NCI-H1105 (cell line): ENCODE measurements at regions not wholly inside any gene's neighbourhood (a gene's known extent, or its start where the extent isn't known, plus 50 kb on each side); places are given as distances from the start of the nearest gene placed in this dataset.
"Not testable (repeated sequence)": the region's sequence is repeated elsewhere in the genome, so short reads cannot be mapped to it uniquely, and the experiment has no call there.

ENCODE experiments used
- DNase-seq: peaks from one replicate; lab custom pipeline; 2025; lab: John Stamatoyannopoulos, UW

DNA sequence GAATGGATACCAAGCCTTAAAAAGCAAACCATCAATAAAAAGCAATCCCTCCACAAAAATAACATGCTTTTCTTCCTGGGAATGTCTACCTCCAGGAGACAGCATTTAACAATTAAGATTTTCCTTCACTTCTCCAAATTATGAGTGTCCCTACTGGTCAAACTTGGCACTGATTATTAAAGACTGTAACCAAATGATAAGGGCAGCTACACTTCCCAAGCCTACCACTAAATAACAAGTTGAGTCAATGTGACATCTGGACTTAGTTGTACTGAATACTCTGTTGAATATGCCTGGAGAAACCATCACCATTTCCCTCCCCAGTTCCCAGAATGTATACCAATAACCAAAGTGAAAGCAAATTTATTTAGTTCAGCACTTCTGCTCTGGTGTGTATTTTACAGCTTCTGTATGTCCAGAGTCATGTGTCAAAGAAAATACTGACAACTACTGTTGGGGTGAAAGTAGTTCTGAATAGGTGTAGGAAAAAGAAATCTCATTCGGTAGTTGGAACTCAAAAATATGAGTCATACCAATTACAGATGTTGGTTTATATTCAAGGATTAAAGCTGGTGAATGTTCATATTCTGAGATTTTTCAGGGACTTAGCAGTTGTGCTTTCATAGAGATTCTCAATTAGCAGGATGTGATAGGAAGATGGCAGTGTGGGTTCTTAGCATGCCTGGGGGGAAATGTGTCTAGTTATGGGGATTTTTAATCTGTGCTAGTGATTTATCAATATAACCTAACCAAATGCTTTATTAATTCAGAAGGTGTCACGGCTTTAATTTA is 1291.6 kb upstream of the GYPC start:
- DNase-seq = no peak

DNA sequence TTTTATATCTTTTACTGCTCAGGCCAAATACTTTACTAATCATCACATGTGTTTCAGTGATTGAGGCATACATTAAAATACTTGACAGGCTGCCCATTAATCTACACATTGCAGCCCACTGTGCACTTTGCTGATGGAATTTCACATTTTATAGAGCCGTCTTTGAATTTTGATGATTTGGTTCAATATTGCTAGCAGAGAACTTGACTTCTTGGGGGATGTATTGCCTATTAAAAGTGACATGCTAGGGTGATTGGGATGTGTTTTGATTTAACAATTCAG is 1291.0 kb upstream of the GYPC start:
- DNase-seq = no peak

DNA sequence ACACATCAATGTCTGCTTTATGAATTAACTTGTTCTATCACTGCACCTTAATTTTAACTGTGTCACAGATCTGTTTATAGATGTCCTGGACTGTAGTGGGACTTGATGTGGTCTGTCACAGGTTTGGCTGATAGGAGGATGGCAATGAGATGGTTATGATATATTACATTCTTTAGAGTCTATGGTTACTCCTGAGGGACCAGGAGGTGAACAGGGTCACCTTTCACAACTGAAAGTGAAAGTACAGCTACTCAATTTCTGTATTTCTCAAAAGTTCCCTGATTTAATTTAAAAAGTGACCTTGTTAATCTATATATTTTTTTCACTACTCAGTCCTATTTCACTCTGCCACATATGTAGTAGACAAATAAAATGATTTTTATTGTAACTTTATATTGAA is 1284.1 kb upstream of the GYPC start:
- DNase-seq = no peak

DNA sequence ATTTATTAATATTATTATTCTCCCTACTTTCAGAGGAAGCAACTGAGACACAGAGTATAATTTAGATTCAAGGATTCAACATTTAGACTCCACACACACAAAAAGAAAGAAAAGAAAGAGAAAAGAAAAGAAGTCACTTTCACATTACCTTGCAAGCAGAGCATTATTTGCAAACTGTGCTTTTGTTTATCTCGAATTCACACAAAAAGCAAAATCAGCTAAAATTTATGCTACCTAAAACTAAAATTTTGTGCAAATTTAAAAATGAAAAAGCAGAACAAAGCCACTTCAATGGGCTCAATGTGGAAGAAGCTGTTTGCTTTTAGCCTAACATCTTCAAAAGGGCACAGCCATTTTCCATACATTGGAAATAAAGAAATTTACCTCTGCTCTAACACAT is 1282.7 kb upstream of the GYPC start:
- DNase-seq = no peak

DNA sequence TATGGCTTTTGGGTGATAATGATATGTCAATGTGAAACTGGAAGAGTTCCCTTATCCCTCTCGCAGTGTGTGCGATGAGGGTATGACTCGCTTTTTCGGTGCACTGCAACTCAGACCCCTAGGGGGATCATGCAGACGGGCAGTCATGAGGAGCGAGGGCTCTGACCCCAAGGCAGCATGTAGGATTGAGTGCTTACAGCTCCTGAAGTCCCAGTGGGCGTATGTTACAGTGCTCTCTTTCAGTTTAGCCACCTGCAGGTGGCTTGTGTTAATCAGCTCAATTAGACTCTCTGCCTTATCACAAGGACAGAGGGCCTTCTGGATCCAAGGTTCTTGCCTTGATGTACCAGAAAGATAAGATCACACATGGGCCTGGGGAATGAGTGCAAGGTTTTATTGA is 1269.9 kb upstream of the GYPC start:
- DNase-seq = no peak

DNA sequence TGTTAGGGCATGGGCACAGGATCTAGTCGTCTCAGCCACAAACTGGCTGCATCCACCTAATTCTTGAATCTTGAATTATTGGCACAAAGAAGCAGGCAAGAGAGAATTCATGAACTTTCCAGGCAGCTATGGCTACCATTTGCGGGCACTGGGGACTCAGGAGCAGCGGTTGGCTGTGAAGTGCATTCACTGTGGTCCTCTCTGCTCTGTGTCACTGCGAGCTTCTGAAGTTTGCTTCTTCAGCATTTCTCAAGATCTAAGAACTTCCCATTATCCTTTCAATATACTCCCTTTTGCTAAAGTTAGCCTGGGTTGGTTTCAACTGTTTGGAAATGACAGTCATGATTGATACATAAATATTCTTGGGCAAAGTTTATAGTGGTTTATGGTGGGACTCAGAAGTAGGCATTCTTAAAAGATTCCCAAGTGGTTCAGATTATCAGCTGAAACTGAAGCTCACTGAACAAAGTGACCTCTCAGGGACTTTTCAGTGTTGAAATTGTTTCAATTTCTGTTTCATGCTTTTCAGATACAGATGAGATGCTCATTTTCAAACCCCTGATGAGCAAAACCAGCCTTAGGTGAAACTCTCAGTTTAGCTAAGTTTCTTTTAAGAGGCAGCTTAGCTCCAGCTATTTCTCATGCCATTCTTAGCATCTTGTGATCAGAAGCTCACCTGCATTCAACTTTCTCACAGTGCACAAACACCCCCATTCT is 1258.3 kb upstream of the GYPC start:
- no peak for DNase-seq

DNA sequence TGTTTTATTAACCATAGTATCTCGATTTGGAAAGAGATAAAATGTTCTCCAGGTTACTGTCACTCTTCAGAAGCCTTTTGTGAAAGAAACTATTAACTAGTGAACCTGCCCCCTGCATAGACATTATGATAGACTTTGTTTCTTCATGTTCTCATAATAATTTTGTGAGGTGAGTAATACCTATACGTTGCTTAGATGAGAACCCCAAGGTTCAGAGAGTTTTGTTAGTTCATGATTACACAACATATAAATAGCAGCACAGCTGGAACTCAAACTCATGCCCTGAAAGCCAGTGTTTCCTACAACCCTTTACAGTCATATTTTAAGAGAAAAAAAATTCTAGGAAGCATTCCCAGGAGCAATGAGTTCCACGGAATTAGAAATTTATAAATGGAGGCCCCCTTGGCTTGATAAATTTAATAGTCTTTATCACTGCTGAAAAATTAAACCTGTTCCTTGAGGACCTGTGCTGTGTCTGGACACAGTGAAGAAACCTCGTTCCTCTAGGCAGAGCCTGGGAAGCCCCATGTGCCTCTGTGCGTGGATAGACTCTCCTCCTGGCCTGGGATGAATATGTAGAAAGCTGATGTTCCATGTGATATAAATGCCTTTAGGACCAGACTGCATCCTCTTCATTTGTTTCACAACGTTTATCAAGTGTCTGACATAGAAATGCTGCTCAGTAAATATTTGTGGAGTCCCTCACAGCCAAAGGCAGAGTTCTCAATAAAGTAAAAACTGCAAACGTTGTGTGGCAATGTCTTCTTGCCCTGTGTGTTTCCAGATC is 1257.0 kb upstream of the GYPC start:
- no peak for DNase-seq

DNA sequence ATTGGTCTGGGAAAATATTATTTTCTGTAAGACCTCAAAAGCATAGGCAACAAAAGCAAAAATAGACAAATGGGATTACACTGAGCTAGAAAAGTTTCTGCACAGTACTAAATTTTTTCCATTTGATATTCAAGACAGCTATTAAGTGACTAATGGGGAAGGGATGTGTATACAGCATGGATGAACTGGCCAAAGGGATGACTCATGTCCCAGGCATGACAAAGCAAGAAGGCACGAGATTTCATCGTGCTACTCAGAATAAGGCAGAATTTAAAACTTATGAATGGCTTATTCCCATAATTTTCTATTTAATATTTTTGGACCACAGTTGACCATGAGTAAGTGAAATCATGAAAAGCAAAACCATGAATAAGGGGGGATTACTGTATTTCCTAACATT is 1250.1 kb upstream of the GYPC start:
- no peak for DNase-seq

DNA sequence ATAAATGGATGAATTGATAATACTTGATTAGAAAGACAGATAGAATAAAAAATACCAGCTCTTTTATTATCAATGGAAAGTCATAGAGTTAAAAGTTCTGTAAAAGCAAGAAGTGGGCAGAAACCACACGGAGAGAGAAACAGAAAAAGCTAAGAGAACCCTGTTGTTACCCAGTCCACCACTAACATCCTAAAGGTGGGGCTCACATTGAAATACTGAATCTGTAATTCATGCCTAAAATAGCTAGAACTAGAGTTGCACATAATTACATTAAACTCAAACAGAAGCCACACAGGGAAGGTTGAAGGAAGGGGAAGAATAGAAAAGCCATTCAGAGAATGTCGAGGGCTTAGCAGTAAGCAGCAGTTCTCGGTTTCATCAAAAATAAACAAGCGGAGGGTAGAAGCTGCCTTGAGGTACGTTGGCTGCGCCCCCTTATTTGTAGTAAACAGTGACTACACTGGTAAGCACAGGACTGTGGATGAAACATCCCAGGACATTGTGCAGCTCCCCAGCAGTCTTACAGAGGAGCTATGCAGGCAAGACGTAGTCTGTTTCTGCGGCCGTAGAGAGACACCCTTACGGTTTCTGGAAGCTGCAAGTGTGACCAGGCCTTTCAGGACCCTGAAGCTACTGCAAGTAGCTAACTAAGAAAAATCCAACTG is 1247.0 kb upstream of the GYPC start:
- DNase-seq = no peak

DNA sequence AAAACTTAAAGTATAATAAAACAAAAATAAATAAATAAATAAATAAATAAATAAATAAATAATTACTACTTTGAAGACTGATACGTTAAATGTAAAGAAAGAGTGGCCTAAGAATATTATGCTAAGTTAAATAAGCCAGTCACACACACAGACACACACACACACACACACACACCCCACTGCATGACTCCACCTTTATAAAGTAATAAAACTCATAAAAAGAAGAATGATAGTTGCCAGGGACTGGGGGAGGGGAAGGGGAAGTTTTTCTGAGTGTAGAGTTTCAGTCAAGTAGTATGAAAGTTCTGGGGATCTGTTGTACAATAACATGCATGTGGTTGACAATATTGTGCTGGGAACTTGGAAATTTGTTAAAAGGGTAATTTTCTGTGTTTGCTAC is 1237.5 kb upstream of the GYPC start:
- no peak for DNase-seq

DNA sequence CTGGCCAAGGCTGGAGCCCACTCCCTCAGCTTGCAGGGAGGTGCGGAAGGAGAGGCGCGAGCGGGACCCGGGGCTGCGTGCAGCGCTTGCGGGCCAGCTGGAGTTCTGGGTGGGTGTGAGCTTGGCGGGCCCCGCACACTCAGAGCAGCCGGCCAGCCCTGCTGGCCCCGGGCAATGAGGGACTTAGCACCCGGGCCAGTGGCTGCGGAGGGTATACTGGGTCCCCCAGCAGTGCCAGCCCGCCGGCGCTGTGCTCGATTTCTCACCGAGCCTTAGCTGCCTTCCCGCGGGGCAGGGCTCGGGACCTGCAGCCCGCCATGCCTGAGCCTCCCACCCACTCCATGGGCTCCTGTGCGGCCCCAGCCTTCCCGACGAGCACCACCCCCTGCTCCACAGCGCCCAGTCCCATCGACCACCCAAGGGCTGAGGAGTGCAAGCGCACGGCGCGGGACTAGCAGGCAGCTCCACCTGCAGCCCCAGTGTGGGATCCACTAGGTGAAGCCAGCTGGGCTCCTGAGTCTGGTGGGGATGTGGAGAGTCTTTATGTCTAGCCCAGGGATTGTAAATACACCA is 1233.7 kb upstream of the GYPC start:
- not testable (repeated sequence) for DNase-seq

DNA sequence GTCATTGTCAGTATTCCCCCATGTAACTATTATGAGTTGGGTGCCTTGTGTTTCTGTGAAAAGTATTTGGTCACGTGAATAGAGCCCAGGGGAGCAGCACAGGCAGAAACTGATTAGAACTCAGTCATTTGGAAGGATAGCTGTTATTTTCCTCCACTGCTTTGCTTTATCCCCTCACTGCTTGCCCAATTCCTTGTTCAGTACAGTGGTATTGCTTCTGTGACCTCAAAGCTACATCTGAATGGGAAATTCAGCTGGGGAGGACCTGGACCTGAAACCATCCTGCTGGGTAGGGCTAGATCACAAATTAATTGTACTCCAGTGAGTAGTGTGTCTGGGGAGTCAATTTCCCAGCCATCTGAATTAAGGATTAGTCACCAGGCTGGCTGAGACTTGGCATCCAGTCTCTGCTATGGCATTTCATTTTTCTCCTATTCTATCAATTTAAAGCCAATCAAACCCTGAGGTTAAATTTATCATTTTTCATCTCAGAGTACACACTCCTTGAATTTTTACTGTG is 1231.6 kb upstream of the GYPC start:
- DNase-seq = no peak

DNA sequence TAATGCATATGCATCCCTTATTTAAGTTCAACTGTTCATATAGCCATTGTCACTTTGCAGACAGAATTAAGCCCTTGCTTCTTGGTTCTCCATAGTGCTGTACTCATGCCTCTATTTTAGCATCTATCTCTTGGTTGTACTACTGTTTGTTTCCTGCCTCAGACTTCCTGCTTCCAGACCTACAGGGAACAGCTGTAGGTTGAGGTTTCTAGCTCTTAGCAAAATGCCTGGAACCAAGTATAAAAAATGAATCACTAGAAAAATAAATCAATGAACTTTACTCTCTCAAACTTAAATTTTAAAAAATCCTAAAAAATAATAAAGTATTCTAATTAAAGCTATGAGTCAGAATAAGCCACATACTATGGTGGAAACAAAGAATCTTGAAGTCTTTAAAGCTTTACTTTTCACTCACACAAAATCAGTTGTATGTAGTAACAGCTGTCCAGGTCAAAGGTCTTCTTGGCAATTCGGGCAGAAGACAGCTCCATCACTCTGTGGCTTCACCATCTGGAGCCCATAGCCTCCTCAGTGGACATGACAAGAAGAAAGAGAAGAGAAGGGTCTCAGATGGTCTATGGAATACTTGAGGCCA is 1228.1 kb upstream of the GYPC start:
- no peak for DNase-seq

DNA sequence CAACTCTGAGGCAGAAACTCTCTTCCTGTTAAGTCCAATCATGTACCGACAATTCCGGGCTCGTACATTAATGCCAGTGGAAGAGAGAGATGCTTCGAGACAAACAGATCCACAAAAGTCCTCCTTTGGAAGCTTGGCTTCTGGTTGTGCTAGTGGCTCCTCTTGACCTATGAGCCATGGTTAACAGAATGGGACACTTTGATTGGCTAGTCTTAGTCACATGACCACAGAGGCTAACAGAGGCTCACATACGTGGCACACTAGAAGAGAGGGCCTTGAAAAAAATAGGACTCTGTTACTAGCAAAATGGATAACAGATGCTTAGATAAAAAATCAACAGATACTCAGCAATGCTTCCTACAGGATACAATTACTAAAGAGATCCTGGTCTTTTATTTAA is 1211.9 kb upstream of the GYPC start:
- DNase-seq = no peak

DNA sequence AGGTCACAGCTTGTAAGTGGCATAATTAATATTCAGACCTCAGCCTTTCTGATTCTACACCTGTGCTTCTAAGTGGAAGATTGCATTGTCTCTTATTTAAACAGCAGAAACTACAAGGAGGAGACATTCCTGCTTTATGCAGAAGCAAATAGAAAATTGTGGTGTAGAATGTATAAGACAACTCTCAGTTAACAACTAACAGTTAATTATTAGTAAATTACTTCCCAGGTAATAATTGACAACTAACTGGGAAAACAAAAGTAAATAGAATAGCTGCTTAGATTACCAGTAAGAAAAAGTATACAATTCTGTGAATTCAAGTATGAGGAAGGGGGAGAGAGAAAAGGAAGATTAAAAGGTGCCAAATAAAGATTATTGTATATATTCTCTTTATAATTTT is 1210.5 kb upstream of the GYPC start:
- no peak for DNase-seq

DNA sequence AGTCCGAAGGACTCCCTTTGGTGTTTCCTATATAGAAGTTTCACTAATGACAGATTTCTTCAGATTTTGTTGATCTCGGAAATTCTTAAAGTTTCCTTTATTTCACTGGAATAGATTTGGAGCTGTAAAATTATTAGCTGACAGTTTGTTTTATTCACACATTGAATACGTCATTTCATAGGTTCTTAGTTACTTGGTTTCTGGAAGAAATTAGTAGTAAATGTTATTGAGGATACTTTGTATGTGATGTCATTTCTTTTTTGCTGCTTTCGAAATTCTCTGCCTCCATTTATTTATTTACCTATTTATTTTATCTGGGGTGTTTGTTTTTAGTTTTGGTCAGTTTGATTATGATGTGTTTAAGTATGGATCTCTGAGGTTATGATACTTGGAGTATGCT is 1205.9 kb upstream of the GYPC start:
- no peak for DNase-seq

DNA sequence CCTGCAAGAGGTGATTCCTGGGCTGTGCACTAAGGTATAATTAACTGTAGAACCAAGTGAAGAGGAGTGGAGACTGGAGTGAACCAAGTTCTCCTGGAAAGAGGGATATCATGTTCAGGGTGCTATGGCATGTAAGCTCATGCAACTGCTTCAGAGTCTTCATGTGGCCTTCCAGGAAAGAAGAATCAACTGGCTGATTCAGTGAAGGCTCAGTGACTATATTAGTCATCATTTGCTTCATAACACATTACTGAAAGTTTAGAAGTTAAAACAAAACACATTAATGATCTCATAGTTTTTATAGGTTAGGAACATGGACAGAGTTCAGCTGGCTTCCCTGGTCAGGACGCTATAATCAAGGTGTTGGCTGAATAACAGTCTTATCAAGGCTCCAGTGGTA is 1200.8 kb upstream of the GYPC start:
- no peak for DNase-seq

DNA sequence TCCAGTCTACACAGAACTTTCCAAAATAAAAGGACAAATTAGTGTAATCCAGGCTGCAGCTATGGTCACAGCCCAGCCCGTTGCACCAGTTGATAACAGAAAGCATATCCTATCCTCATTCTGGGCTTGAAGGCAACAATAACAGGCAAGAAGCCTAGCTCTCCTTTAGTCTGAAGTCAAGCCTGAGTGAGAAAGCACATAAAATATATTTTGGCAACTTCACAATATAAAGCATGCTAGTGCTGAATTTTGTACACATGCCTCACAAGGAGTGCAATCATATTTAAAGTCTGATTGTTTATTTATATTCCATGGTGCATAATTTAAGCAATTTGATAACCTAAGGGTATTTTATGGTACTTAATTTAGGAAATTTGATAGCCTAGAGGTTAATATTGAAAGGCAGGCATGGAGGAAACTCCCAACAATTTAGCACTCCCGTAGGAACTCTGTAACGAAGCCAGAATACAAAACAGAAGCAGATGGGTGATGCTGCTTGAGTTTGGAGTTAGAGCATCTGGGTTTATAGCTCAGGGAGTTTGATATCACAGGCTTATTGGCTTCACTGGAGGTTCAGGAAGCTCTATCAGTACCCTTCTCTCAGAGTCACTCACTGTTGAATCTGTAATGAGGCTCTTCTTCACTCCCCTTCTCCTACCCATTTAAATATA is 1199.1 kb upstream of the GYPC start:
- DNase-seq = peak; percentile 85

DNA sequence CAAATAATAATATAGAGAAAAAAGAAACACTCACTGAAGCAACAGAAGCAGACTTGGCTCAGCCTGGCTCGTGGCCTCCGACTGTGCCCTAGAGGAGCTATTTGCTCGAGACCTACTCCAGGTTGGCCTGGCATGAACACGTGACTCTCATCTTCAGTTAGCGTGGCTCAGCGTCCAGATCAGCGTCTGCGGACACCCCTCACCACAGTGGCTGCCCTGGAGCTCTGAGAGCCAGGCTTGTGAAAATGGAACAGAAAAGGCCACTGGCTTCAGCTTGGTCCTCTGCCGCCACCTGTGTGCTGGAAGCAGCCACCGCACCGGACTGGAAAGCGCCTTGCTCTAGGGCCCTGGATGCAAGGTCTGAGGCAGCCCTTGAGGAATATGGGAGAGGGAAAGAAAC is 1184.0 kb upstream of the GYPC start:
- no peak for DNase-seq

DNA sequence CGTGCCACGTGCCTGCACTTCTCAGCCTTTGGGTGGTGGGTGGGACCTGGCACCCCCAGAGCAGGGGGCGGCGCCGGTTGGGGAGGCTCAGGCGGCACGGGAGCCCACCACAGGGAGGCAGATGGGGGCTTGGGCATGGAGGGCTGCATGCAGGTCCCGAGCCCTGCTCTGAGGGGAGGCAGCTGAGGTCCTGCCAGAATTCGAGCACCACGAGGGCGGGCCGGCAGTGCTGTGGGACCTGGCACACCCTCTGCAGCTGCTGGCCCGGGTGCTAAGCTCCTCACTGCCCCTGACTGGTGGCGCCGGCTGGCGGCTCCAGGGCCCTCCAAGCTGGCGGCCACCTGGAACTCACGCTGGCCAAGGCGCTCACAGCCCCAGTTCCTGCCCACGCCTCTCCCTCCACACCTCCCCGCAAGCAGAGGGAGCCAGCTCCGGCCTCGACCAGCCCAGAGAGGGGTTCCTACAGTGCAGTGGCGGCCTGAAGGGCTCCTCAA is 1176.8 kb upstream of the GYPC start:
- no peak for DNase-seq

DNA sequence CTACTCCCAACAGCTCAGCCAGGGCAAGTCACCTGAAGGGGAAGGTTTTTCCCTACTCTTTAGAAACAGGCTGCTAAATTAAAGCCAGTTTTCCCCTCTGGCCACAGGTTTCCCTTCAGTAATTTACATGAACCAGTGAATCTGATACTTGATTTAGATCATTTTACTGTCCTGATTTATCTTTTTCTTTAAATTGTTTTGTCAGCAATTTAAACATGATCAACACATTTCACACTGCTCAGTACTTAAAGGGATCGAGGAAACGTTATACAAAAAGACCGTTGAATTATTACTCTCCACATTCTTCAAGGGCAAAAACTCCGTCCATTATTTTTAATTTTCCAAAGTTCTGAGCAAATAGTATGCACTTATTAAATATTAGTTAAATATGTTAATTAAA is 1165.7 kb upstream of the GYPC start:
- DNase-seq = no peak
